ENCODE measurements at regions not wholly inside any gene's neighbourhood (a gene's known extent, or its start where the extent isn't known, plus 50 kb on each side); places are given as distances from the start of the nearest gene placed in this dataset.
A peak's percentile ranks its signal among the peaks of the same experiment; 100 is the strongest.
"Not testable (repeated sequence)": the region's sequence is repeated elsewhere in the genome, so short reads cannot be mapped to it uniquely, and the experiment has no call there.

DNA sequence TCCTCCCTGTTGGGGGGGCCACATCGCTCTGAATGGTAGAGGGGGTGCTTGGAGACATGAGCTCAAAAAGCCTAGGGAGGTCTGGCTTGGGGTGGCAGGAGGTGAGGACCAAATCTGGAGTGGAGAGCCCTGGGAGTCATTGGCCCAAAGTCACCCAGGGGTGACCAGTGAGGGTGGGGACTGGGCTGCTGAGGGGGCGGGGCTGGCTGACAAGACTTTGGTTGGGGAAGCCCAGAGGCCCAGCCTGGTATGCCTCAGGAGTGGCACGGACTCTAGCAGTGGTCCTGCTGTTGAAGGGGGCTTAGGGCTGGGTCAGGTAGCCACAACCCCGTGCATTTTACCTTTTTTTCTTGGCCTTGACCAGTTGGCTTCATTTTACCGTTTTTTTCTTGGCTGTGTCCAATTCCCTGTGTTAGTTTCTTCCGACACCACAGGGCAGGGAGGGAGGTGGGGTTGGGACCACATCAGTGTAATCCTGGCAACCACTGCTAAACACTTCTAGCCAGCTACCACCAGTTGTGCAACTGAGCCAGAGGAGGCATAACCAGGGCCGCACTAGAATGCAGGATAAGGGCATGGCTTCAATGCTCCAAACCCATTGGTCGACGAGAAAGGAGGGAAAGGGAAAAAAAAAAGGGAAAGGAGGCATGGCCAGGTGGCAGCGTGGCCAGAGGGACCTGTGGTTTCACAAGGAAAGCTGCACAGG, 105.3 kb upstream of the C2CD4B start:
- Histone ChIP-seq H3K4me1 (ENCODE audit: control insufficient read depth in 1 of 2, insufficient read depth in 2 of 2, low read length in 2 of 2) (no peaks in the 10 kb centered on the region), H3K4me3 (ENCODE audit: low read depth in 1 of 2, low read length in 2 of 2) (peak overlapping the region in 1 of 2 donors; percentile 7), H3K9ac (ENCODE audit: low read depth in 1 of 2, low read length in 2 of 2) (no peak overlapping the region), H3K36me3 (ENCODE audit: control insufficient read depth in 1 of 2, insufficient read depth in 2 of 2, low read length in 2 of 2) (no peaks in the 10 kb centered on the region), H3K9me3 (ENCODE audit: control insufficient read depth in 1 of 2, low read length in 2 of 2) (peaks cover 25 to 32% of the 10 kb centered on the region in 2 donors), H3K27ac (ENCODE audit: low read depth, low read length) (no peak overlapping the region), H3K27me3 (ENCODE audit: control insufficient read depth in 1 of 2, insufficient read depth in 2 of 2, low read length in 2 of 2) (no peaks in the 10 kb centered on the region)

GRCh38 chr15:62272290-62272689, 107.2 kb upstream of the C2CD4B start:
- H3K27me3 ChIP-seq (ENCODE audit: control insufficient read depth in 1 of 2, insufficient read depth in 2 of 2, low read length in 2 of 2) = no peaks in the 10 kb centered on the region
- no peaks in the 10 kb centered on the region for H3K36me3 ChIP-seq (ENCODE audit: control insufficient read depth in 1 of 2, insufficient read depth in 2 of 2, low read length in 2 of 2)
- no peak overlapping the region for H3K27ac ChIP-seq (ENCODE audit: low read depth, low read length)
- no peaks in the 10 kb centered on the region for H3K4me1 ChIP-seq (ENCODE audit: control insufficient read depth in 1 of 2, insufficient read depth in 2 of 2, low read length in 2 of 2)
- no peak overlapping the region for H3K9ac ChIP-seq (ENCODE audit: low read depth in 1 of 2, low read length in 2 of 2)
- no peak overlapping the region for H3K4me3 ChIP-seq (ENCODE audit: low read depth in 1 of 2, low read length in 2 of 2)
- peaks cover 25 to 30% of the 10 kb centered on the region in 2 donors for H3K9me3 ChIP-seq (ENCODE audit: control insufficient read depth in 1 of 2, low read length in 2 of 2)

DNA sequence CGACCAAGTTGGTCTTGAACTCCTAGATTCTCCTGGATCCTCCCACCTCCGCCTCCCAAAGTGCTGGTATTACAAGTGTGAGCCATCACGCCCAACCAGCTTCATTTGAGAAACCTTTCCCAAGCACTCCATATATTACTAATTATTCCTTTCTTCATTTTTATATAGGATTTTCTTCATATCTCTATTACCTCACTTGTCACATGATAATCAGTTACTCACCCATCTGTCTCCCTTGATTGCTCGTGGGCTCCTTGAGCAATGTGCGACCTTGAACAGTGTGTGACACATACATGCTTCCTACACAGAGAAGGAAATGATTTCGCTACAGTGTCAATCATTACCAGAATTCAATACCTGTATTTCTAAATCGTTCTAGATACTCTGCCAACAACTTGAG, 110.7 kb upstream of the C2CD4B start:
- Histone ChIP-seq H3K27me3 (ENCODE audit: control insufficient read depth in 1 of 2, insufficient read depth in 2 of 2, low read length in 2 of 2) (no peaks in the 10 kb centered on the region), H3K4me3 (ENCODE audit: low read depth in 1 of 2, low read length in 2 of 2) (no peak overlapping the region), H3K36me3 (ENCODE audit: control insufficient read depth in 1 of 2, insufficient read depth in 2 of 2, low read length in 2 of 2) (no peaks in the 10 kb centered on the region)

DNA sequence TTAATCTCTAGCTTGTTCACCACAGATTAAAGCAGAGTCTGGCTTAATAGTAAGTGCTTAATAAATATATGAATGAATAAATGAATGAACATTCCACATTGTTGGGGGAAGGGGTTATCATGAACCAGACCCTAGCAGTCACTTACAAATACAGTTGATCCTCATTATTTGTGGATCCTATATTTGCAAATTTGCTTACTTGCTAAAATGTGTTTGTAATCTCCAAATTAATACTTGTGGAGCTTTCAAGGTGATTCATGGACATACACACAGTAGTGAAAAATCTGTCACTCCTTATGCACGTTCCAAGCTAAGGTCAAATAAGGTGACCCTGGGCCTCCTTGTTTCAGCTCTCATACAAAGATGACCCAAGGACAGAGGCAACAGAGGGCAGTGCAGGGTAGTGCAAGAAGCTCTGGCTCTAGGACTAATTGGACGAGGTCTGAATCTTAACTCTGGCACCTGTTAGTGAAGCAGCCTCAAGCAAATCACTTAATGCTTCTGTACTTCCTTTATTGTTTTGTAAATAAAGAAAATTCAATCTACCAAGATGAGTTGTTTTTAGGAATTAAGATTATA, 112.8 kb upstream of the C2CD4B start:
- Histone ChIP-seq H3K9ac (ENCODE audit: low read depth in 1 of 2, low read length in 2 of 2) (no peak overlapping the region), H3K27ac (ENCODE audit: low read depth, low read length) (no peak overlapping the region), H3K9me3 (ENCODE audit: control insufficient read depth in 1 of 2, low read length in 2 of 2) (no peaks in the 10 kb centered on the region), H3K27me3 (ENCODE audit: control insufficient read depth in 1 of 2, insufficient read depth in 2 of 2, low read length in 2 of 2) (no peaks in the 10 kb centered on the region), H3K4me3 (ENCODE audit: low read depth in 1 of 2, low read length in 2 of 2) (no peak overlapping the region), H3K4me1 (ENCODE audit: control insufficient read depth in 1 of 2, insufficient read depth in 2 of 2, low read length in 2 of 2) (no peaks in the 10 kb centered on the region), H3K36me3 (ENCODE audit: control insufficient read depth in 1 of 2, insufficient read depth in 2 of 2, low read length in 2 of 2) (no peaks in the 10 kb centered on the region)

More for the DNA sequence above, 110.7 kb upstream of the C2CD4B start:
- Histone ChIP-seq H3K4me1 (ENCODE audit: control insufficient read depth in 1 of 2, insufficient read depth in 2 of 2, low read length in 2 of 2) (no peaks in the 10 kb centered on the region), H3K27ac (ENCODE audit: low read depth, low read length) (no peak overlapping the region), H3K9ac (ENCODE audit: low read depth in 1 of 2, low read length in 2 of 2) (no peak overlapping the region), H3K9me3 (ENCODE audit: control insufficient read depth in 1 of 2, low read length in 2 of 2) (peaks cover under 1% of the 10 kb centered on the region in 2 donors)

- Histone ChIP-seq H3K36me3 (ENCODE audit: control insufficient read depth in 1 of 2, insufficient read depth in 2 of 2, low read length in 2 of 2) (no peaks in the 10 kb centered on the region), H3K9me3 (ENCODE audit: control insufficient read depth in 1 of 2, low read length in 2 of 2) (no peaks in the 10 kb centered on the region), H3K27me3 (ENCODE audit: control insufficient read depth in 1 of 2, insufficient read depth in 2 of 2, low read length in 2 of 2) (no peaks in the 10 kb centered on the region), H3K4me1 (ENCODE audit: control insufficient read depth in 1 of 2, insufficient read depth in 2 of 2, low read length in 2 of 2) (no peaks in the 10 kb centered on the region), H3K4me3 (ENCODE audit: low read depth in 1 of 2, low read length in 2 of 2) (no peak overlapping the region), H3K9ac (ENCODE audit: low read depth in 1 of 2, low read length in 2 of 2) (no peak overlapping the region), H3K27ac (ENCODE audit: low read depth, low read length) (no peak overlapping the region)
These were observed 113.4 kb upstream of the C2CD4B start for GRCh38 chr15:62278534-62278933.

DNA sequence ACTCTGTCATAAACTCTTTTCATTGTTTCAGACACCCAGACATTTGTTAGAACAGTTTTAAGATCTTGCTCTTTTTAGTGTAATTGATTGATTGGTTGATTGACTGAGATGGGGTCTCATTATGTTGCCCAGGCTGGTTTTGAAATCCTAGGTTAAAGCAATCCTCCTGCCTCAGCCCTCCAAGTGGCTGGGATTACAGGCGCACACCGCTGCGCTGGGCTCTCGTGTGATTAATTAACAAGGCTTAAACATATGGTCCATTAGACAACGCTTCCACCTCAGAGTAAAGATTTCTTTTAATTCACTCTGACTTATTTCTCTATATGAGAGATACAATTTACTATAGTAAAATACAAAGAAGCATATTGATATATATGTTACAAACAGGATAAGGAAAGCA, 114.0 kb upstream of the C2CD4B start:
- Histone ChIP-seq H3K27ac (ENCODE audit: low read depth, low read length) (no peak overlapping the region), H3K4me3 (ENCODE audit: low read depth in 1 of 2, low read length in 2 of 2) (no peak overlapping the region), H3K36me3 (ENCODE audit: control insufficient read depth in 1 of 2, insufficient read depth in 2 of 2, low read length in 2 of 2) (no peaks in the 10 kb centered on the region), H3K27me3 (ENCODE audit: control insufficient read depth in 1 of 2, insufficient read depth in 2 of 2, low read length in 2 of 2) (no peaks in the 10 kb centered on the region), H3K4me1 (ENCODE audit: control insufficient read depth in 1 of 2, insufficient read depth in 2 of 2, low read length in 2 of 2) (no peaks in the 10 kb centered on the region), H3K9ac (ENCODE audit: low read depth in 1 of 2, low read length in 2 of 2) (no peak overlapping the region), H3K9me3 (ENCODE audit: control insufficient read depth in 1 of 2, low read length in 2 of 2) (no peaks in the 10 kb centered on the region)

DNA sequence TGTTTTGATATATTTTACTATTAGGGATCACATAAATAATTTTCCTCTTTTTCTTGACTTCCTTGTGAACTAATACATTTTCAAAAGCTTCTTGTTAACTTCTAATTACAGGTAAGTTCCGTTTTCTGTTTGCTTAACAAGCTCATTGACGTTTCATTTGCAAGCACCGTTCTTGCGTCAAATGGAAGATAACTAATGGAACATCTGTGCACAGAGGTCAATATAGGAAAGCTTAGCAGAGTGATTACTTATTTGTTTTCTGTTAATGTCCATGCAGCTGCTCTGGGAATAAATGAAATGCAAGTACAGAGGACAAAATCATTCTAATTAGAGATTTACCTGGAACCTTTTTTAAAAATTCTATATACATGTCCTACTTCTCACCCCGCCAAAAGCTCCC, 115.5 kb upstream of the C2CD4B start:
- no peak overlapping the region for H3K4me3 ChIP-seq (ENCODE audit: low read depth in 1 of 2, low read length in 2 of 2)

GRCh38 chr15:62281801-62282200, 116.7 kb upstream of the C2CD4B start:
- not testable (repeated sequence) for H3K9me3 ChIP-seq (ENCODE audit: control insufficient read depth in 1 of 2, low read length in 2 of 2); H3K36me3 ChIP-seq (ENCODE audit: control insufficient read depth in 1 of 2, insufficient read depth in 2 of 2, low read length in 2 of 2); H3K9ac ChIP-seq (ENCODE audit: low read depth in 1 of 2, low read length in 2 of 2); H3K27ac ChIP-seq (ENCODE audit: low read depth, low read length); H3K27me3 ChIP-seq (ENCODE audit: control insufficient read depth in 1 of 2, insufficient read depth in 2 of 2, low read length in 2 of 2); H3K4me3 ChIP-seq (ENCODE audit: low read depth in 1 of 2, low read length in 2 of 2); H3K4me1 ChIP-seq (ENCODE audit: control insufficient read depth in 1 of 2, insufficient read depth in 2 of 2, low read length in 2 of 2)

More for the DNA sequence above, 115.5 kb upstream of the C2CD4B start:
- no peak overlapping the region for H3K27ac ChIP-seq (ENCODE audit: low read depth, low read length)
- H3K9me3 ChIP-seq (ENCODE audit: control insufficient read depth in 1 of 2, low read length in 2 of 2) = no peaks in the 10 kb centered on the region
- H3K9ac ChIP-seq (ENCODE audit: low read depth in 1 of 2, low read length in 2 of 2) = no peak overlapping the region
- no peaks in the 10 kb centered on the region for H3K36me3 ChIP-seq (ENCODE audit: control insufficient read depth in 1 of 2, insufficient read depth in 2 of 2, low read length in 2 of 2)
- H3K4me1 ChIP-seq (ENCODE audit: control insufficient read depth in 1 of 2, insufficient read depth in 2 of 2, low read length in 2 of 2) = no peaks in the 10 kb centered on the region
- H3K27me3 ChIP-seq (ENCODE audit: control insufficient read depth in 1 of 2, insufficient read depth in 2 of 2, low read length in 2 of 2) = no peaks in the 10 kb centered on the region

DNA sequence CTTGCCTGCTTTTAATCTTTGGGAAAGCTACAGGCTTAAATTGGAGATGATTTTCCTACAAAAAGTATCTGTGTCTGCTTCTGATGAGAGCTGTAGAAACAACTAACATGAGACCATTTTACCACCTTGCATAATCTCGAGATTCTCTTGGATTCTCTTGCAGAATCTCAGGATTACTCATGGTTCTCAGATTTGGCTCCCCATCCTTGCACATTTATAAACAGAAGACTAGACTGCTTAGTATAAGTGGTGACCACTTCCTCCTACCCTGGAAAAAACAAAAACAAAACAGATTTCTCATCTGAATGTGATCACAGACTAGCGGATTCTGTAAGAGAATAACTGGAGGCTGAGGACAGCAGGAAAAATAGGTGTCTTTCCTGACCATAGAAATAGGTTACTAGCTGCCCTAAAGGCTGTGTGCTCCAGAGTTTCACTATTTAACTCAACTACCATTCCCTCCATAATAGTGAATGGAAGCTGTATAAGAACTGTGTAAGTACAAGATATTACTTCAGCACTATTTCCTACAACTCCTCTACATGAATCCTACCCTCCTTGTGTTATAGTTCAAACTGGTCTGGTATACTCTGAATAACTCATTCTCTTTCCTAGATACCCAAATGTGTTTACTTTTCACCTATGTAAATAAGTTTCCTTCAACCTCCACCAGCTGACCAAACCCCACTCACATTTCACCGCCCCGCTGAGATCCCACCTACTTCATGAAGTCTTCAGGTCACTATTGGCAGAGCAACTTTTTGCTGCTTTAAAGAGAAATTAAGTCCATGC, 122.2 kb upstream of the C2CD4B start:
- H3K9ac ChIP-seq (ENCODE audit: low read depth in 1 of 2, low read length in 2 of 2) = no peak overlapping the region
- no peaks in the 10 kb centered on the region for H3K4me1 ChIP-seq (ENCODE audit: control insufficient read depth in 1 of 2, insufficient read depth in 2 of 2, low read length in 2 of 2)
- no peak overlapping the region for H3K27ac ChIP-seq (ENCODE audit: low read depth, low read length)
- H3K36me3 ChIP-seq (ENCODE audit: control insufficient read depth in 1 of 2, insufficient read depth in 2 of 2, low read length in 2 of 2) = no peaks in the 10 kb centered on the region
- H3K27me3 ChIP-seq (ENCODE audit: control insufficient read depth in 1 of 2, insufficient read depth in 2 of 2, low read length in 2 of 2) = no peaks in the 10 kb centered on the region
- no peak overlapping the region for H3K4me3 ChIP-seq (ENCODE audit: low read depth in 1 of 2, low read length in 2 of 2)
- H3K9me3 ChIP-seq (ENCODE audit: control insufficient read depth in 1 of 2, low read length in 2 of 2) = no peaks in the 10 kb centered on the region

GRCh38 chr15:62288361-62289017, 123.4 kb upstream of the C2CD4B start:
- H3K9ac ChIP-seq (ENCODE audit: low read depth in 1 of 2, low read length in 2 of 2) = no peak overlapping the region
- no peaks in the 10 kb centered on the region for H3K9me3 ChIP-seq (ENCODE audit: control insufficient read depth in 1 of 2, low read length in 2 of 2)
- no peaks in the 10 kb centered on the region for H3K27me3 ChIP-seq (ENCODE audit: control insufficient read depth in 1 of 2, insufficient read depth in 2 of 2, low read length in 2 of 2)
- no peaks in the 10 kb centered on the region for H3K36me3 ChIP-seq (ENCODE audit: control insufficient read depth in 1 of 2, insufficient read depth in 2 of 2, low read length in 2 of 2)
- H3K27ac ChIP-seq (ENCODE audit: low read depth, low read length) = no peak overlapping the region
- H3K4me3 ChIP-seq (ENCODE audit: low read depth in 1 of 2, low read length in 2 of 2) = no peak overlapping the region
- H3K4me1 ChIP-seq (ENCODE audit: control insufficient read depth in 1 of 2, insufficient read depth in 2 of 2, low read length in 2 of 2) = no peaks in the 10 kb centered on the region
